GM19455 (cell line): ENCODE measurements at regions not wholly inside any gene's neighbourhood (a gene's known extent, or its start where the extent isn't known, plus 50 kb on each side); places are given as distances from the start of the nearest gene placed in this dataset.
"Not testable (repeated sequence)": the region's sequence is repeated elsewhere in the genome, so short reads cannot be mapped to it uniquely, and the experiment has no call there.

Experiments
- ATAC-seq: cut with Tn5 transposase; IDR thresholded peaks from one replicate; pipeline ENCODE4 v1.9.1; 2021; ENCODE audit not compliant: unreplicated experiment

DNA sequence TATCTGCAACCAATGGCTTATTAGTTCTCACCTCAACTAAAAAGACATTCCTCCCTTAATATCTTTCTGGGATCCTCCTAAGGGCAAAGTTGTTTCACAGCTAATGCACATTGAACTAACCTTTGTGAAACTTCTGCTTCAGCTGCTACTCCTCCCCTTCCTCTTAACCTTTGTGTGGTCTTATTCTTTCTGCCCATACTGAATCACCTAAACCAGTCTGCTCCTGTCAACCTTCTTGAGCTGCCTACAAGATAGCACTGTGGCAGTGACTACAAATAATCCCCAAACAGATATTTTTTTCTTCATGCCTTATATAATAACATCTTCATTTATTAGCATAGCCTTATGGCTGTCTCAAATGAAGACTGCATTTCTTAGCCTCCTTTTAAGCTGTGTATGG, 1077.4 kb upstream of the ATXN7L3B start:
- ATAC-seq: no peak

DNA sequence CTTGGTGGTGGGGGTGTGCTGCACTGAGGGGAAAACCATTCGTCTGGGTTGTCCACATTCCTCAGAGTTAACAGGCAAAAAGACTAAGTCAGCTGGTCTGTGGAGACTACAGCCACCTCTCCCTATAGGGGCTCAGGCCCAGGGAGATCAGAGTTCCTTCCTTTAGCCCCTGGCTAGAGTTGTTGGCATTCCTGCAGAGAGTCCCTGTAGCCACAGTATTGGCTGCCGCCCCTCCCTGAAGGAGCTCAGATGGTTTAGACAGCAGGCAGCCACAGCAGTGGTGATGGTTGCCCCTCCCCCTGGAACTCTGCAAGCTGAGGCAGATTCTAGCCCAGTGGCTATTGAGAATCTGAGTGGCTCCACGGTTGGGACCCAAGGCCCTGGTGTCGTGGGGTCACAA, 1072.5 kb upstream of the ATXN7L3B start:
- no peak for ATAC-seq

DNA sequence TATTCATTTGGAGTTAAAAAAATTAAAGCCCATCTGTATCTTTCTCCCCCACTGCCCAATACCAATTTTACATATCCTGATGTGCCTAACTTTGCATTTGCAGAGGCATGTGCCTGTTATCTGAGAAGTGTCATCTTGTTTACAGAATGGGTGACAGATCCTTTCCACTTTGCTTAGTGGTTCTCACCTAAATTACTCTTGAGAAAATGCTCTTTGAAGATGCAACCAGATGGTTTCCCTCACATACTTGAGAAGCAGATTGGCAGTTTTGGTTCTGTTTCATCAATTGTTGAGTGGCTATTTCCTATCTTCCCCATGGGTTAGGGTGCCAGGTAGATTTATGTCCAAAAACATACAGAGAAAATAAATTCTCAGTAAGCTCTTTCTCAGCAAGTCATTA, 1051.4 kb upstream of the ATXN7L3B start:
- no peak for ATAC-seq

DNA sequence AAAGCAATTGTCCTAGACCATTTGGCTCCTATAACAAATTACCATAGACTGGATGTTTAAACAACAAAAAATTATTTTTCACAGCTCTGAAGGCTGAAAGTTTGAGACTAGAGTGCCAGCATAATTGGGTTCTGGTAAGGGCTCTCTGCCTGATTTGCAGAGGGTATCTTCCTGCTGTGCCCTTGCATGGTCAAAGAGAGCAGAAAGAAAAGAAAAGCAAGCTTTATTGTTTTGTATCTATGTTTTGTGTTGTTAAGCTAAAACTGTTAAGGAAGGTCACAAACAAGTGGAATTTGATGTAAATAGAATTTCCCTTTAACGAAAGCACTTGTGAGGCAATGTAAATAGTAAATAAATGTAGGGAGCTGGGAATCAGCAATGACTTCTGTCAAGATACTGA, 1031.0 kb upstream of the ATXN7L3B start:
- ATAC-seq: no peak

DNA sequence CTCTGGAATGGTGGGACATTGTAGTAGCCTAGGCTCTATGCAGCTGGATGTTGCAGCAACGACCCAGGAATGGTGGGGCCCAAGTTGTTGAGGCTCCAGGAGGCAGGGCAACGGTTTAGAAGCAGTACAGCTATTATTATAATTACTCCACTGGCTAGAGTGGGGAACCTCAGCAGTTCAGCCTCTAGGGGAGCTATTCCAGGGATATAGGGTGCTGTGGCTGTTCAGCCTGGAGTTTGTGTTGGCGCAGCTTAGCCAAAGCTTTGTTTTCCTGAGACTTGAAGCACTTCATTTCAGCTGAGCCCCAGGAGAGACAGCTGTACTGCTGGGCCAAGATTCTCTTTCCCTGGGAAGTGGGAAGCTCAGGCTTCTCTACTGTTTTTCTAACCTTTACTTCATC, 1023.0 kb upstream of the ATXN7L3B start:
- ATAC-seq: no peak

DNA sequence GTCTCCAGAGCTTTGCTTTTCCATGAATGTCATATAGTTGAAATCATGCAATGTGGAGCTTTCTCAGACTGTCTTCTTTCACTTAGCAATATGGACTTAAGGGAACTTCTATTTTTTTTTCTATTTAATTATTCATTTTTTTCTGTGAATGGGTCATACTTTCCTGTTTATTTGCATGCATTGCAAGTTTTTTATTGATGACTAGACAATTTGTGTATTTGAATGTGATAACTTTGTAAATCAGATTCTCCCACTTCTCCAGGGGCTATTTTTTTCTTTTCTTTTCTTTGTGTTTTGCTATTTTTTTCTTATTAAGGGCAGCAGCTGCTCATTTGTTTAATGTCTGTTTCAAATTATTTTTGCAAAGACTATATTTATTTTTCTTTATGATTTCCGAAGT, 1019.8 kb upstream of the ATXN7L3B start:
- no peak for ATAC-seq

DNA sequence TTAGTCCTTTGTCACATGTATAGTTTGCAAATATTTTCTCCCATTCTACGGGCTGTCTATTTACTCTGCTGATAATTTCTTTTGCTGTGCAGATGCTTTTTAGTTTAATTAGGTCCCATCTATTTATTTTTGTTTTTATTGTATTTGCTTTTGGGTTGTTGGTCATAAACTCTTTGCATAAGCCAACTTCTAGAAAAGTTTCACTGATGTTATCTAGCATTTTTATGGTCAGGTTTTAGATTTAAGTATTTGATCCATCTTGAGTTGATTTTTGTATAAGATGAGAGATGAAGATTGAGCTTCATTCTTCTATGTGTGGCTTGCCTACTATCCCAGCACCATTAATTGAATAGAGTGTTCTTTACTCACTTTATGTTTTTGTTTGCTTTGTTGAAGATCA, 1008.4 kb upstream of the ATXN7L3B start:
- ATAC-seq: no peak

DNA sequence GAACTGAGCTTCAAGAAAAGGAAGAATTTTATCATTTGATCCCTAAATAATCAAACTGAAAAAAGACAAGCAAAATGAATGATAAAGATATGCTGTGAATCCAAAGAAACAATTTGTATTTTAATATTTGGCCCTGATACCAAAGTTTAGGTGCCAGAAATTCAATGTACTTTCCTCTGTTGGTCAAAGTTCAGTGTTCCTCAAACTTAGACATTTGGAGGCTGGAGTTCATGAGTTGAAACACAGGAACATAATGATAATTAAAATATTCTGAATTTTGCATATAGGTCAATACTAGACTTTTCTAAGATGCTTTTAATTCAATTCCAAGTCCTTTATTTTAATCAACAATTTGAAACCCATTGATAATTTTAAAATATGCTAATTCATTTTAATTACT, 1007.7 kb upstream of the ATXN7L3B start:
- ATAC-seq: no peak

DNA sequence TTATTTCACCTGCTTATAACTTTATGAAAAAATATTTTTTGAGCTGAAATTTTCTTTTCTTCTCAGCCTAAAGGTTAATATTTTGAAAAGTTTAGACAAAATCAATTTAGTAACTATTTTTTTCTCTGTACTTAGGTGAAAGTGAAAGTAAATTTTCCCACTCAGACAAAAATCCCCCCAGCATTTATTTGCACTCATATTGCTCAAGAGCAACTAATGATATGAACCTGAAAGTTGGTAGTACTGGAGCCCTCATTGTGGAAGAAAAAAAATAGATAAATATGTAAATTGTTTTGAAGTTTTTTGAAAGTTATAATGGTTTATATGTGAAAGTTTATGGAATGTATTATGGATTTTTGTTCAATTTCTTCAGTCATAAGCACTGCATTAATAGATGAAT, 1005.9 kb upstream of the ATXN7L3B start:
- ATAC-seq: no peak

DNA sequence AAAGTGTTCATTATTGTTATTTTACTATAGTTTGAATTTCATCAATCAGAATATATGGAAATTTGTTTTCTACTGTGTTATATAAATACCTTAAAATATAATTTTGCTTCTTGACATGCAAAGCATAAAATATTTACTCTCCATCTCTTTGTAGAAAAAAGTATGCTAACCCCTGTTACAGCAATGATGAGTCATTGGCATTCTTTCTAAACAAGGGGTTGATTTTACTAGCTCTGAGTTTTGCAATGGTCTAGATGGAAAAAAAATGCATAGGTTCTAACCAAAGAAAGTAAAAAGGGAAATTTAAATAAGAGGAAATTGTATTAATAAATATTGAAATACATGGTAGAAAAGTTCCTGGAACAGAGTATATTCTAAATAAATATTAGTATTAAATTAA, 990.2 kb upstream of the ATXN7L3B start:
- ATAC-seq: no peak

DNA sequence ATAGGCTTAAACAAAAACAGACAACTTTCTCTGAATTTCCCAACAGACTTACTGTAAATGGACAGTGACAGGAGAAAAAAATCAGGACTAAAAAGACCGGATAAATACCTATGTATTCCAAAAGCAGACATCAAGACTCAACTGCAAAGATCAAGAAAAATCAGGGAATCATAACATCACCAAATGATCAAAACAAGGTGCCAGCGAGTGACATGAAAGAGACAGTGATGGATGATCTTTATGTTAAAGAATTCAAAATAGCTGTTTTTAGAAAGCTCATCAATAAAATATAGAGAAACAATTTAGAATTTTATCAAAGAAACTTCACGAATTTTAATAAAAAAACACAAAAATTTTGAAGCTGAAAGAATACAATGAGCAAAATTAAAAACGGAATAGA, 952.5 kb upstream of the ATXN7L3B start:
- ATAC-seq: no peak

DNA sequence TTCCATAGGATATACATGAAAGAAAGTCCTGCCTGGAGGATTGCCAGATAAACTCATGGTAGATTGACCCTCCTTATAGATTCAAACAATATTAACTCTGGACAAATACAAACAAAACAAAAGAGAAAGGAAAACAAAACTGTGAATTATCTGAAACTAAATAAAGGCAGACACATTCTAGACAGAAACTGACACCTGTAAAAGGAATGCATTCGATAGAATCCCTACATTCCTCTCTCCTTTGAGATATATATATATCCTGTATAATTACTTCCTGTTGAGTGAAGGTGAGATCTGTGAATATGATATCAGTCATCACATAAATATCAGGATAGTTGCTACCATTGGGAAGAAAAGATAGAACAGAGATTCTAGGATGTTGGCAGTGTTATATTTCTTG, 948.4 kb upstream of the ATXN7L3B start:
- no peak for ATAC-seq

DNA sequence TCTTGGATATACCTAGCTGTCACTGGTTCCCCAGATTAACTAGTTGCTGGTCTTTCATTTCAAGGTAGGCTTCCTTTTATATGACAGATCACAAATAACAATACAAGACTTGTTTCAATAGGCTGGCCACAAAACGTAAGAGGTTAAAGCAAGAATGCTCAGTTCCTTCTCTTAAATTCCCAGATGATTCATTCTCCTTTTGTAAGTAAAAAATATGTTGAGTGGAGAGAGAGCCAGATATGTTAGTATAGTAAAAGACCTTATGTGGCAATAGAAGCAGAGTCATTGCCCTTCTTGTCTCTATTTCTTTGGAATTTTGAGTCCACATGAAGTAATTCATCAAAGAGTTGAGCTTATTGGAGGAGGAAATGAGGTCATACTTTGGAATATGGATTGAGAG, 939.0 kb upstream of the ATXN7L3B start:
- no peak for ATAC-seq

DNA sequence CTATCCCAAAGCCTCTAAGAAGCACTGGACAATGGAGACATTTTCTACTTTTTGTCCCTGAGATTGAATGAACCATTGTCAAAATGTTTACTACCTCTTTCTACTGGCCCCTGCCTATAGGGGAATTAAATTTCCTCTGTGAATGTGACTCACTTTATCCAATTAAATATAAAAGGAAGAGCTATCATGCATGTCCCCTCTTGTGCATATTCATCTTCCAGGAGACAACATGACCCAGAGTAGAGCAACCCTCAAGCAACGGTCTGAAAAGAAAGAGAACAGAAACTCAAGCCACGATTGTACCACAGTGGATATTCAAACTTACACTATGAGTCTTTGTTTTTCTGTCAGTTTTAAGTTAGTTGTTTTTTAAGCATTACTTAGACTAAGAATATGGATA, 938.4 kb upstream of the ATXN7L3B start:
- ATAC-seq: no peak

DNA sequence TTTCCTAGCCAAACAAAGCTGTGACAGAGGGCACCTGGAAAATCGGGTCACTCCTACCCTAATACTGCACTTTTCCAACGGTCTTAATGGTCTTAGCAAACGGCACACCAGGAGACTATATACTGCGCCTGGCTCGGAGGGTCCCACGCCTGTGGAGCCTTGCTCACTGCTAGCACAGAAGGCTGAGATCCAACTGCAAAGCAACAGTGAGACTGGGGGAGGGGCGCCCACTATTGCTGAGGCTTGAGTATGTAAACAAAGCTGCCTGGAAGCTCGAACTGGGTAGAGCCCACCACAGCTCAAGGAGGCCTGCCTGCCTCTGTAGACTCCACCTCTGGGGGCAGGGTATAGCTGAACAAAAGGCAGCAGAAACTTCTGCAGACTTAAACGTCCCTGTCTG, 931.7 kb upstream of the ATXN7L3B start:
- ATAC-seq: not testable (repeated sequence)

DNA sequence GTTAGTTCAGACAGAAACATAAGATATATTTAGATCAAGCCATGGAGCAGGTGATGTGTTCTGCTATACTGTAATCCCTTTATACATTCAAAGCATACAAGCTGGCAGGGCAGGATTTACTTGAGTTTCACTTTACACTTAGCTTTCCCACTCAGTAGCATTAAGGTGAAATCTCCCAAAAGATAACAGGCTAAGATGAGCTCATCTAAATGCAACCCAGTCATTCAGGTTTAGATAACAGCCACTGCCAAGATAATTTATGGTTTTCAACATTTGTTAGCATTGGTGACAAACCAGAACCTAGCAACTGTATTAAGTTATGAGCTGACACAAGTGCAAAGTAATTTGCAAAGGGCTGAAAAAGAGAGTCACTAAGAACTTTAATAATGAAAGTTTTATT, 925.1 kb upstream of the ATXN7L3B start:
- ATAC-seq: no peak

DNA sequence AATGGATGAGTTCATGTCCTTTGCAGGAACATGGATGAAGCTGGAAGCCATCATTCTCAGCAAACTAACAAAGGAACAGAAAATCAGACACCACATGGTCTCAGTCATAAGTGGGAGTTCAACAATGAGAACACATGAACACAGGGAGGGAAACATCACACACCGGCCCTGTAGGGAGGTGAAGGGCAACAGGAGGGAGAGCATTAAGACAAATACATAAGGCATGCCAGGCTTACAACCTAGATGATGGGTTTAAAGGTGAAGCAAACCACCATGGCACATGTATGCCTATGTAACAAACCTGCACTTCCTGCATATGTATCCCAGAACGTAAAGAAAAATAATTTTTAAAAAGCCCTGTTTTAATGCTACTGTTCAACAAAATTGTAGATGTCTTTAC, 914.2 kb upstream of the ATXN7L3B start:
- no peak for ATAC-seq

DNA sequence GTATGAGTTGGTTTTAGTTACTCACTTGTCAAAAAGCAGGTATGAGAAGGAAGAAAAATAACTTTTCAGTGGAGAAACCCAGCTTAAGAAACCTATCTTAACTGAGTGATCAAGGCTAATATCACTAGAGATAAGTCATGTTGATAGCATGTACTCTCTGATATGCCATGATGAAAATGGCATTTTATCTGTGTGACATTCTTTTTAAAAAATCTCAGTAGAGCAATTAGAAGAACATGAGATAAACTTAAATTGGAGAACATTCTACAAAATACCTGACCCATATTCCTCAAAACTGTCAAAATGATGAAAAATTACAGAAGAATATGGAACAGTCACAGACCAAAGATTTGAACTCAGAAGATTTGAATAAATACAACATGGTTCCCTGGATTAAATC, 912.4 kb upstream of the ATXN7L3B start:
- ATAC-seq: no peak

DNA sequence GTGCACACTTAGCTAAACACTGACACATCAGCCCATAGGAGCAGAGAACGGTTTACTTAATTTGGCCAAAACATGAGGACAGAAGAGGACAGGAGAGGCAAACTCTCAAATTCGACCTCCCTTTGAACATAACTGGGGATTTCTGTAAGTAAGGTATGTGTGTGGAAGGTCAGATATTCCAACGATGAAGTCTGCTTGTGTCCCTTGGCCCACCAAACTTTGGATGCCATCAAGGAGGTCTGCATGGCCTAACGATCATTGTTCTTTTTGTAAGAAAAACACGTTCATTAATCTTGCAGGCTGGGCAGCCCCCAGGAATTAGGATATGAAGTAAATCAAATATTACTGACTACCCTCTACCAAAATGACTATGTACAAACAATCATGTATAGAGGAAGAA, 908.5 kb upstream of the ATXN7L3B start:
- ATAC-seq: no peak

DNA sequence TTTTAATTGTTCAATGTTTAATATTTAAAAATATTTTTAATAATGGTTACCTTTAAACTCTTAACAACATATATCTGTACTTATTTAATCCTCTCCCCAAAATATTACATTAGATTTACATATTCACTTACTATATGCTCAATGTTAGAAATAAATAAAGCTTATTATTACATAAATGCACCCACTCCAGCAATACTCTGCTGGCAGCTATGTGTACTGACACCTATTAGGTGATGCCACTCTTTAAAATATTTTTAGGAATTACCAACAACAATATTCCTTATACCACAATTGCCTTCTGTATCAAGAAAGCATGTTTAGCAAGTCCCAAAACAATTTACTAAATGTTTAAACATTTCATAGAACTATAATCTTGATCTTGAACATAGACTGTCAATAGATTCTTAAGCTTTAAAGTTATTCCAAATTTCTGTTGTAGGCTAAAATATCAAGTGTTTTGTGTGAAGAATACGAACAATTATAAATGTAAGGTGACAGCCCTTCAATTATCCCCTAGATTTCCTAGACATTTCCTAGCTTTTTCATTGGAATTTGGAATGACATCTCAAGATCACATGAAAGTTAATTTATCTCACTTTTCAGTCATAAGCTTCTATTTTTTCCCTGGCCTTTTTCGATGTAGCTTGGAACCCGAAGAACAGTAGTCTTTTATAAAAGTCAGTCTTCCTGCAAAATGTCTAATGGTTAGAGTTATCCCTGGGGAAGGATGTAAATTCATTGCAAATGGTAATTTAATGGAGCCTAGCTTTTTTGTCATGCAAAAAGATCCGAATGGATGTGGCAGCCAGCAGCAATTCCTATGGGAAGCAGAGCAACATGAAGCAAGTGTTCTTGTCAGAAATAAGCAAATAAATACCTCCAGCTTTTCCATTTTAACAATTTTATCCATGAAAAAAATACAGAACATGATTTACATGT, 907.5 kb upstream of the ATXN7L3B start:
- ATAC-seq: no peak

DNA sequence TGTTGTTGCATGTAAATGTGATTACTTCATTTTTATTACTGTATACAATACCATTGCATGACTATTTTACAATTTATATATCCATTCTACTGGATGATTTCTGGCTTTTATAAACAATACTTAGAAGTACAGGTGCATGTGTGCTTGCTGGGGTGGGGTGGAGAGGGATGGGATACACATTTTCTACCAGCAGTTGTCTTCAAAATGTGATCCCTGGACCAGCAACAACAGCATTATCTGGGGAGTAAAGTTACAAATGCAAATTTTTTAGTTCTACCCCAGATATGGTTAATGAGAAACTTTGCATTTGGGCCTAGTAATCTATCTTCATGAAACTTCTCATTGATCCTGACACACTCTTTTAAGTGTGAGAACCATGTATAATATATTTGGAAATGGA, 905.4 kb upstream of the ATXN7L3B start:
- no peak for ATAC-seq

DNA sequence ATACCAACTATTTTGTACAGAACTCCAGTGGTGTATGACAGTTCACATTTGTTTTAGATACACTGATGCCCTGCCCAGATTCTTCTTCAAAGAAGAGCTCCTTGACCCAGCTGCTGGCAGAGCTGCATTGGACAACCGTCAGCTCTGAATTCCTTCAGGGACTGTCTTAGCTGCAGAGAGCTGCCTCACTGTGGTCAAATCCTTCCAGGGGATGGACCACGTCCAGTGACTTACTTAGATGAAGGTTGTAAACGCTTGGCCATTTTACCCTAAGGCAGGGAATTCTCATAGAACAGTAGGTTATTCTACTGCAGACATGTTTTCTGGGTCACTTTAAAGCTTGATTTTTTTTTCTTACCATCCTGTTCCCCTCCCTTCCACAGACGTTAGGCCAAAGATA, 905.0 kb upstream of the ATXN7L3B start:
- ATAC-seq: no peak

DNA sequence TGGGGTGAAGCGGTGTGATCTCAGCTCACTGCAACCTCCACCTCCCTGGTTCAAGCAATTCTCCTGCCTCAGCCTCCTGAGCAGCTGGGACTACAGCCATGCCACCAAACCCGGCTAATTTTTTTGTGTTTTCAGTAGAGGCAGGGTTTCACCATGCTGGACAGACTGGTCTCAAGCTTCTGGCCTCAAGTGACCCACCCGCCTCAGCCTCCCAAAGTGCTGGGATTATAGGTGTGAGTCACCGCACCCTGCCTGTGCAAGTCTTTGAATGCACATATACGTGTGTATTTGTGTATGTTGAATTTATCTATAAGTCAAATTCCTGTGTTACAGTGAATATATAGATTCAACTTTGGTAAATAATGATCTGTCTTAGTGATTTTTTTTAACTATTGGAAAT, 898.2 kb upstream of the ATXN7L3B start:
- not testable (repeated sequence) for ATAC-seq
